ENCODE measurements at regions not wholly inside any gene's neighbourhood (a gene's known extent, or its start where the extent isn't known, plus 50 kb on each side); places are given as distances from the start of the nearest gene placed in this dataset.

DNA sequence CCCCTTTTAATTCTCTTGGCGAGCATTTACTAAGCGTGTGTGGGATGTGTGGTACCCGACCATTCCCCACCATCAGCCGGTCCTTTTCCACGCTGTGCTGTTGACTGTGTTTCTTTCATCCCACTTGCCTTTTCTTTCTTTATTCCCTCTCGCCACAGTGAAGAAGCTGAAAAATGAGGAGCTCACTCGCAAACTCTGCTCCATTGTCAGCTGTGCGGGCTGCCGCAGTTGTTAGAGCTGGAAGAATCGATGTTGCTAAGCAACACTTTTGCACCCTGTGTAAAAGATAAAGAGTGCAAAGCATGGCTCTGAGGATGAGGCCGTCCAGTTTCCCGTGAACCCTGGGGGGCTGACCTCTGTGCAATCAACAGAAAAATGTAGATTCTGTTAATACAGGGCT, 203.1 kb upstream of the NEBL start:
- DNase-seq, result no peak
- H3K4me1 Mint-ChIP-seq, result no peaks in the 10 kb centered on the region
- no peak overlapping the region for H3K4me3 Mint-ChIP-seq
- no peak overlapping the region for H3K4me3 ChIP-seq (ENCODE audit: low read length)
- no peak overlapping the region for H3K27ac Mint-ChIP-seq
- no peaks in the 10 kb centered on the region for H3K27me3 ChIP-seq (ENCODE audit: control insufficient read depth, insufficient read depth, low read length, poor library complexity, severe bottlenecking)
- no peaks in the 10 kb centered on the region for H3K9me3 Mint-ChIP-seq
- WGBS, 2 experiments (ENCODE audit: insufficient coverage in 1 of 2, insufficient read length in 1 of 2), result 70 to 88% methylated on average over 7 to 12 of the region's 12 CpGs
- H3K27ac ChIP-seq (ENCODE audit: low read depth, low read length), result peak overlapping the region; percentile 90
- no peaks in the 10 kb centered on the region for H3K4me1 ChIP-seq (ENCODE audit: control insufficient read depth, insufficient read depth, low read length)
- H3K9me3 ChIP-seq (ENCODE audit: control insufficient read depth, low read length), result no peaks in the 10 kb centered on the region
- peaks cover 8% of the 10 kb centered on the region for H3K36me3 Mint-ChIP-seq (ENCODE audit: low read depth)
- no peaks in the 10 kb centered on the region for H3K27me3 Mint-ChIP-seq (ENCODE audit: insufficient read depth)
- TF ChIP-seq, protein P1, sequence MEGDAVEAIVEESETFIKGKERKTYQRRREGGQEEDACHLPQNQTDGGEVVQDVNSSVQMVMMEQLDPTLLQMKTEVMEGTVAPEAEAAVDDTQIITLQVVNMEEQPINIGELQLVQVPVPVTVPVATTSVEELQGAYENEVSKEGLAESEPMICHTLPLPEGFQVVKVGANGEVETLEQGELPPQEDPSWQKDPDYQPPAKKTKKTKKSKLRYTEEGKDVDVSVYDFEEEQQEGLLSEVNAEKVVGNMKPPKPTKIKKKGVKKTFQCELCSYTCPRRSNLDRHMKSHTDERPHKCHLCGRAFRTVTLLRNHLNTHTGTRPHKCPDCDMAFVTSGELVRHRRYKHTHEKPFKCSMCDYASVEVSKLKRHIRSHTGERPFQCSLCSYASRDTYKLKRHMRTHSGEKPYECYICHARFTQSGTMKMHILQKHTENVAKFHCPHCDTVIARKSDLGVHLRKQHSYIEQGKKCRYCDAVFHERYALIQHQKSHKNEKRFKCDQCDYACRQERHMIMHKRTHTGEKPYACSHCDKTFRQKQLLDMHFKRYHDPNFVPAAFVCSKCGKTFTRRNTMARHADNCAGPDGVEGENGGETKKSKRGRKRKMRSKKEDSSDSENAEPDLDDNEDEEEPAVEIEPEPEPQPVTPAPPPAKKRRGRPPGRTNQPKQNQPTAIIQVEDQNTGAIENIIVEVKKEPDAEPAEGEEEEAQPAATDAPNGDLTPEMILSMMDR (conservative IDR thresholded peaks at IDR 0.05), result no peak
- no peaks in the 10 kb centered on the region for H3K36me3 ChIP-seq (ENCODE audit: control insufficient read depth, insufficient read depth, low read length)
- H3K9ac ChIP-seq (ENCODE audit: extremely low read depth, low read length, poor library complexity, severe bottlenecking), result no peak overlapping the region

DNA sequence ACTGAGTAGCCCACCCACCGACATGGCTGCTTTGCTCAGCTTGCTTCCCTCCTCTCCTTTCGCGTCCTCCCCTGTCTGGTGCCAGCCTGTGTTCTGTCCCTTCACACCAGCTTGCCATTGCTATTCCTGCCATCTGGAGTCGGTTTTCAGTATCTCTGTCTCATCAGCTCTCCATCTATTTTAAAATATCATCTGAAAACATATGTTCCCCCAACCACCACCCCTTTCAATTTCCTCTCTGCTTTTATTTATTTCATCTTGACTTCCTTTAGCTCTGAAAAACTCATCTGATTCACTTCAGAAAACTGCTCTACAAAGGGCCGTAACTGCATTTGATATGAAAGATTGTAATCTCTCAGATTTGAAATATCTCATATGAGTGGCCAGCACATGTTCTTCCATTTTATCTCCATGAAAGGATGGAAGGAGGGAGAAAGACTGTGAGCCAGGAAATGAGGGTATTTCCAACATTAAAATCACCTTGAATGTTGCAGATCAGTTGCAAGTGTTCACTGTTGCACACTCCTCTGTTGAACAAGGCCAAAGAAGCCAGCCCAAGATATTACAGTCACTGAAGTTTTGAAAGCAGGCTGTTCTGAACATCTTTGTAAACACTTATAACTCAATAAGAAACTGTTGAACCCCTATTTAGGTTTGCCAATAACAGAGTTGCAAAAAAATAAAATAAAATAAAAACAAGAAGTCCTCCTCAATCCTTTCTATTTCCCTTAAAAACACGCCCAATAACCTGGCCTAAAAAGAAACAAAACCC, 202.4 kb upstream of the NEBL start:
- H3K36me3 ChIP-seq (ENCODE audit: control insufficient read depth, insufficient read depth, low read length), result no peaks in the 10 kb centered on the region
- peak overlapping the region; percentile 90 for H3K27ac ChIP-seq (ENCODE audit: low read depth, low read length)
- no peak overlapping the region for H3K27ac Mint-ChIP-seq
- WGBS, 2 experiments (ENCODE audit: insufficient coverage in 1 of 2, insufficient read length in 1 of 2), result 90 to 94% methylated on average over 5 to 6 of the region's 6 CpGs
- H3K4me1 Mint-ChIP-seq, result no peaks in the 10 kb centered on the region
- H3K4me1 ChIP-seq (ENCODE audit: control insufficient read depth, insufficient read depth, low read length), result no peaks in the 10 kb centered on the region
- no peaks in the 10 kb centered on the region for H3K9me3 ChIP-seq (ENCODE audit: control insufficient read depth, low read length)
- no peak overlapping the region for H3K9ac ChIP-seq (ENCODE audit: extremely low read depth, low read length, poor library complexity, severe bottlenecking)
- TF ChIP-seq, protein P1 (conservative IDR thresholded peaks at IDR 0.05), result no peak
- H3K4me3 ChIP-seq (ENCODE audit: low read length), result no peak overlapping the region
- H3K27me3 Mint-ChIP-seq (ENCODE audit: insufficient read depth), result no peaks in the 10 kb centered on the region
- H3K4me3 Mint-ChIP-seq, result no peak overlapping the region
- H3K27me3 ChIP-seq (ENCODE audit: control insufficient read depth, insufficient read depth, low read length, poor library complexity, severe bottlenecking), result no peaks in the 10 kb centered on the region
- H3K9me3 Mint-ChIP-seq, result no peaks in the 10 kb centered on the region
- no peak for DNase-seq
- peaks cover 8% of the 10 kb centered on the region for H3K36me3 Mint-ChIP-seq (ENCODE audit: low read depth)

DNA sequence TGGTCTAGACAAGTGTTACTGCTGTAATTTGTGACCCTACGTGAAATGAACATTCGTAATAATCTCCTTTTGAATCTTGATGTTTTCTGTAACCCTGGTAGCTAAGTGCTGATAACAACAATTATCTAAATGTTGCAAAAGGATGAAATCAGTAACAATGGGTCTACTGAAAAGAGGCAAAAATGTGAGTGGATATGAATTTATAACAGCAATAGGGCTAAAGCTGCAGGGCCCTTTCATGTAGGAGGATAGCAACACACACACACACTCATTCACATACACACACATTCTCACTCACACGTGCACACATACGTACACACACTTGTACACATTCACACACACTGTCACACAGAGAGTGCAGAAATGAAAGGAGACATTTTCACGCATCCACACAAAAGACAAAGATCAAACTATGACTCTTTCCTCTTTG, 200.8 kb upstream of the NEBL start:
- H3K4me3 ChIP-seq (ENCODE audit: low read length), result no peak overlapping the region
- H3K4me1 ChIP-seq (ENCODE audit: control insufficient read depth, insufficient read depth, low read length), result no peaks in the 10 kb centered on the region
- Mint-ChIP-seq H3K4me3 (no peak overlapping the region), H3K4me1 (no peaks in the 10 kb centered on the region), H3K27me3 (ENCODE audit: insufficient read depth) (no peaks in the 10 kb centered on the region), H3K27ac (no peak overlapping the region), H3K9me3 (no peaks in the 10 kb centered on the region), H3K36me3 (ENCODE audit: low read depth) (peaks cover 10% of the 10 kb centered on the region)
- H3K9me3 ChIP-seq (ENCODE audit: control insufficient read depth, low read length), result no peaks in the 10 kb centered on the region
- no peak for DNase-seq
- H3K36me3 ChIP-seq (ENCODE audit: control insufficient read depth, insufficient read depth, low read length), result no peaks in the 10 kb centered on the region
- WGBS, 2 experiments (ENCODE audit: insufficient coverage in 1 of 2, insufficient read length in 1 of 2), result 92 to 95% methylated on average over 5 of the region's 5 CpGs
- H3K27me3 ChIP-seq (ENCODE audit: control insufficient read depth, insufficient read depth, low read length, poor library complexity, severe bottlenecking), result no peaks in the 10 kb centered on the region
- TF ChIP-seq, protein P1 (conservative IDR thresholded peaks at IDR 0.05), result no peak
- no peak overlapping the region for H3K9ac ChIP-seq (ENCODE audit: extremely low read depth, low read length, poor library complexity, severe bottlenecking)
- no peak overlapping the region for H3K27ac ChIP-seq (ENCODE audit: low read depth, low read length)

All from endodermal cell (in vitro differentiated cells).